ENCODE measurements at regions not wholly inside any gene's neighbourhood (a gene's known extent, or its start where the extent isn't known, plus 50 kb on each side); places are given as distances from the start of the nearest gene placed in this dataset.

- WGBS, 2 donors = 90 to 93% methylated on average over 2 of the region's 2 CpGs
- no peak overlapping the region for H3K4me3 ChIP-seq (replicated peaks in 1 of 3)
- intact Hi-C loops (cut with DNase I) = no loop called here
- H3K27ac ChIP-seq = no peak overlapping the region
- H3K4me1 ChIP-seq = no peaks in the 10 kb centered on the region
- no peaks in the 10 kb centered on the region for H3K9me3 ChIP-seq
- H3K27me3 ChIP-seq = no peaks in the 10 kb centered on the region
- TF ChIP-seq CTCF (IDR thresholded peaks at IDR 0.05) (no peak), POLR2A (IDR thresholded peaks at IDR 0.05) (no peak)
- no peak for DNase-seq
- H3K36me3 ChIP-seq = no peaks in the 10 kb centered on the region
Measured at GRCh38 chr2:220159738-220160137, 532.3 kb downstream of the SLC4A3 start.

GRCh38 chr2:220162320-220162719 is 534.9 kb downstream of the SLC4A3 start:
- 15 to 21% methylated on average over 1 of the region's 1 CpG for WGBS, 2 donors
- no peak for TF ChIP-seq POLR2A (IDR thresholded peaks at IDR 0.05)
- TF ChIP-seq CTCF (IDR thresholded peaks at IDR 0.05) = no peak
- Histone ChIP-seq H3K27me3 (no peaks in the 10 kb centered on the region), H3K4me1 (peaks cover 0 to 8% of the 10 kb centered on the region in 2 donors), H3K27ac (no peak overlapping the region), H3K4me3 (replicated peaks in 1 of 3) (no peak overlapping the region), H3K36me3 (no peaks in the 10 kb centered on the region), H3K9me3 (no peaks in the 10 kb centered on the region)
- intact Hi-C loops (cut with DNase I) = no loop called here
- DNase-seq = no peak

GRCh38 chr2:220163486-220163885 is 536.1 kb downstream of the SLC4A3 start:
- intact Hi-C loops (cut with DNase I) = no loop called here
- no peak overlapping the region for H3K4me3 ChIP-seq (replicated peaks in 1 of 3)
- H3K4me1 ChIP-seq = peaks cover 0 to 8% of the 10 kb centered on the region in 2 donors
- TF ChIP-seq POLR2A (IDR thresholded peaks at IDR 0.05) (no peak), CTCF (IDR thresholded peaks at IDR 0.05) (no peak)
- H3K9me3 ChIP-seq = no peaks in the 10 kb centered on the region
- H3K36me3 ChIP-seq = no peaks in the 10 kb centered on the region
- no peak for DNase-seq
- no peaks in the 10 kb centered on the region for H3K27me3 ChIP-seq
- WGBS, 2 donors = 78 to 85% methylated on average over 2 of the region's 2 CpGs
- H3K27ac ChIP-seq = no peak overlapping the region

- TF ChIP-seq POLR2A (IDR thresholded peaks at IDR 0.05) (no peak), CTCF (IDR thresholded peaks at IDR 0.05) (peak in 3 of 6 experiments; percentile 11 to 31 (median 27))
- no peaks in the 10 kb centered on the region for H3K27me3 ChIP-seq
- H3K4me1 ChIP-seq = peaks cover 0 to 8% of the 10 kb centered on the region in 2 donors
- no peak overlapping the region for H3K4me3 ChIP-seq (replicated peaks in 1 of 3)
- intact Hi-C loops (cut with DNase I) = no loop called here
- WGBS, 2 donors = 35 to 46% methylated on average over 4 of the region's 4 CpGs
- H3K27ac ChIP-seq = no peak overlapping the region
- no peaks in the 10 kb centered on the region for H3K9me3 ChIP-seq
- peak; percentile 27 to 51 for DNase-seq
- H3K36me3 ChIP-seq = no peaks in the 10 kb centered on the region
Measured at GRCh38 chr2:220165401-220165800, 538.0 kb downstream of the SLC4A3 start.

GRCh38 chr2:220166616-220167015 is 539.2 kb downstream of the SLC4A3 start:
- TF ChIP-seq CTCF (IDR thresholded peaks at IDR 0.05) (no peak), POLR2A (IDR thresholded peaks at IDR 0.05) (no peak)
- no peaks in the 10 kb centered on the region for H3K9me3 ChIP-seq
- 30 to 40% methylated on average over 3 of the region's 3 CpGs for WGBS, 2 donors
- no peak for DNase-seq
- H3K27ac ChIP-seq = no peak overlapping the region
- H3K4me3 ChIP-seq (replicated peaks in 1 of 3) = no peak overlapping the region
- H3K36me3 ChIP-seq = no peaks in the 10 kb centered on the region
- peaks cover 0 to 8% of the 10 kb centered on the region in 2 donors for H3K4me1 ChIP-seq
- H3K27me3 ChIP-seq = no peaks in the 10 kb centered on the region
- intact Hi-C loops (cut with DNase I) = no loop called here

All from thyroid gland (tissue), 4 donors.